A673 (cell line): ENCODE measurements at regions not wholly inside any gene's neighbourhood (a gene's known extent, or its start where the extent isn't known, plus 50 kb on each side); places are given as distances from the start of the nearest gene placed in this dataset.

Experiments
- BruUV-seq: library from RNA; stranded (reverse); fragments of 400-500 nt; replicated peaks from 2 replicates; lab custom pipeline; 2021; lab: Mats Ljungman, UMichigan
- CTCF ChIA-PET: fragments of 300-600 bp; sonication (Branson Sonifier 250); formaldehyde crosslinking; loops from one replicate; lab custom pipeline; 2022; ENCODE audit warnings: antibody characterized with exemption; lab: Charles Lee
- POLR2A ChIA-PET: fragments of 300-600 bp; sonication (Branson Sonifier 250); formaldehyde crosslinking; loops from one replicate; lab custom pipeline; 2022; ENCODE audit warnings: antibody characterized with exemption; ENCODE audit not compliant: low non-redundant PET; lab: Charles Lee
- DNase-seq: peaks from one replicate; pipeline ENCODE4 v3.0.0-alpha.2; 2015; ENCODE audit warnings: low spot score
- H3K27ac ChIP-seq: fragments of 200-600 bp; sonication (generic); 2 replicates; pipeline ENCODE4 v1.5.1; 2016; ENCODE audit warnings: mixed run types, low read depth, mild to moderate bottlenecking, mixed read lengths, antibody characterized with exemption, low read length; ENCODE audit not compliant: poor library complexity, severe bottlenecking
- H3K27me3 ChIP-seq: fragments of 200-600 bp; sonication (generic); replicated peaks from 2 replicates; pipeline ENCODE4 v1.6.1; 2017; ENCODE audit warnings: mixed run types, low read depth, mild to moderate bottlenecking, mixed read lengths, antibody characterized with exemption, low read length; ENCODE audit not compliant: insufficient read depth, poor library complexity
- H3K36me3 ChIP-seq: fragments of 200-600 bp; sonication (generic); 2 replicates; pipeline ENCODE4 v1.6.1; 2016; ENCODE audit warnings: mixed run types, mild to moderate bottlenecking, mixed read lengths, antibody characterized with exemption, low read length; ENCODE audit not compliant: insufficient read depth, poor library complexity, severe bottlenecking
- H3K4me1 ChIP-seq: fragments of 200-600 bp; sonication (generic); 2 replicates; pipeline ENCODE4 v1.6.1; 2017; ENCODE audit warnings: mixed run types, mild to moderate bottlenecking, mixed read lengths, antibody characterized with exemption, low read length; ENCODE audit not compliant: insufficient read depth, poor library complexity, severe bottlenecking
- H3K4me3 ChIP-seq: fragments of 200-600 bp; sonication (generic); 2 replicates; pipeline ENCODE4 v1.5.1; 2016; ENCODE audit warnings: low read depth, mixed run types, mild to moderate bottlenecking, mixed read lengths, low read length; ENCODE audit not compliant: poor library complexity, severe bottlenecking
- H3K9me3 ChIP-seq: fragments of 200-600 bp; sonication (generic); 2 replicates; pipeline ENCODE4 v1.6.1; 2016; ENCODE audit warnings: mixed run types, low read depth, mild to moderate bottlenecking, mixed read lengths, antibody characterized with exemption, low read length; ENCODE audit not compliant: poor library complexity, severe bottlenecking
- EZH2 ChIP-seq: fragments of 200-600 bp; sonication (generic); IDR thresholded peaks from 2 replicates; pipeline ENCODE4 v1.6.1; 2017; ENCODE audit warnings: borderline replicate concordance, low read depth, mild to moderate bottlenecking, mixed read lengths, antibody characterized with exemption, low read length; ENCODE audit not compliant: poor library complexity, severe bottlenecking
- intact Hi-C: fragments of 100-400 bp; cut with micrococcal nuclease; formaldehyde crosslinking; loops from one replicate; pipeline ENCODE4 v1.10.0; 2022; ENCODE audit not compliant: unreplicated experiment
- TF ChIP-seq, protein P1 (sequence below): fragments of 300-800, 200-600 bp; sonication (generic); conservative IDR thresholded peaks from 2 replicates; pipeline ENCODE4 v1.5.1; 2017; ENCODE audit warnings: low read depth, mild to moderate bottlenecking, antibody characterized with exemption, low read length, moderate library complexity, mixed read lengths

DNA sequence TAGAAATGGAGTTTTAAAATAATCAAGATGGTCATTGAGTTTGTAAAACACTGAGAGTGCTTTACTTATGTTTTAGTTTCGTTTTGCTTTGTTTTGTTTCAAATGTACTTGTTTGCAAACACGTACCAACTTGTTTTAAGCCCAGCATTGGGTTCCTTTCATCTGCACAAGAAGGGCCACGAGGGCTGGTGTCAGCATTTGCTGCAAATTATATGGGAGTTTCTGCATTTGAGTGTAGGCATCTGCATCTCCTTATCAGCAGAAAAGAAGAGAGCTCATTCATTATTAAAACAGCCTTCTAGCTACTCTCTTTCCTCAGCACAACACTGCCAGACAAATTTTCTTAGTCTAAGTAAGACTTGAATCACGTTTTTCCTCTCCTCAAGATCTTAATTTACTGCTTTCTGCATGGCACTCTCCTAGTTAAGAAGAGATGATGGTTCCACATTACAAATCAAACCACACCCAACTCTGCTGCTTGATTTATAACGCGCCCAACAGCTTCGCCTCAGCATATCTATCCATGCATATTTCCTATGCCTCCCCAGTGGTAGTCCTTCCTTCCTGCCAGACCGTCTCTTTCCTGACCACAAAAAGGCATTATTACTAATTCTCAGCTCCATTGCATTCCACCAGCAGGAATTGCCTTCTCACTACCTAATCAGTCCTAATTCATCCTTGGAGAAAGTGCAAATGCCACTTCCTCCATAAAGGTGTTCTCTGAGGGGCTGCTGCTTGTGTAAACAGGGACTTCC, 95.2 kb upstream of the CAST start:
- CTCF ChIA-PET = no interaction called here
- H3K4me1 ChIP-seq = peaks cover 58% of the 10 kb centered on the region
- no peaks in the 10 kb centered on the region for H3K27me3 ChIP-seq
- no peaks in the 10 kb centered on the region for H3K9me3 ChIP-seq
- no peaks in the 10 kb centered on the region for H3K36me3 ChIP-seq
- POLR2A ChIA-PET = interaction anchor here (0.6 kb wide), 1 partner anchor 722 kb away, joined by 4 read pairs; no protein-coding TSS in a partner anchor
- intact Hi-C loops = no loop called here
- peak; percentile 96 for DNase-seq
- no TSS peak for BruUV-seq
- peak overlapping the region; percentile 16 for H3K4me3 ChIP-seq
- TF ChIP-seq EZH2 = no peak
- TF ChIP-seq, protein P1, sequence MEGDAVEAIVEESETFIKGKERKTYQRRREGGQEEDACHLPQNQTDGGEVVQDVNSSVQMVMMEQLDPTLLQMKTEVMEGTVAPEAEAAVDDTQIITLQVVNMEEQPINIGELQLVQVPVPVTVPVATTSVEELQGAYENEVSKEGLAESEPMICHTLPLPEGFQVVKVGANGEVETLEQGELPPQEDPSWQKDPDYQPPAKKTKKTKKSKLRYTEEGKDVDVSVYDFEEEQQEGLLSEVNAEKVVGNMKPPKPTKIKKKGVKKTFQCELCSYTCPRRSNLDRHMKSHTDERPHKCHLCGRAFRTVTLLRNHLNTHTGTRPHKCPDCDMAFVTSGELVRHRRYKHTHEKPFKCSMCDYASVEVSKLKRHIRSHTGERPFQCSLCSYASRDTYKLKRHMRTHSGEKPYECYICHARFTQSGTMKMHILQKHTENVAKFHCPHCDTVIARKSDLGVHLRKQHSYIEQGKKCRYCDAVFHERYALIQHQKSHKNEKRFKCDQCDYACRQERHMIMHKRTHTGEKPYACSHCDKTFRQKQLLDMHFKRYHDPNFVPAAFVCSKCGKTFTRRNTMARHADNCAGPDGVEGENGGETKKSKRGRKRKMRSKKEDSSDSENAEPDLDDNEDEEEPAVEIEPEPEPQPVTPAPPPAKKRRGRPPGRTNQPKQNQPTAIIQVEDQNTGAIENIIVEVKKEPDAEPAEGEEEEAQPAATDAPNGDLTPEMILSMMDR = no peak
- H3K27ac ChIP-seq = peak overlapping the region; percentile 83

DNA sequence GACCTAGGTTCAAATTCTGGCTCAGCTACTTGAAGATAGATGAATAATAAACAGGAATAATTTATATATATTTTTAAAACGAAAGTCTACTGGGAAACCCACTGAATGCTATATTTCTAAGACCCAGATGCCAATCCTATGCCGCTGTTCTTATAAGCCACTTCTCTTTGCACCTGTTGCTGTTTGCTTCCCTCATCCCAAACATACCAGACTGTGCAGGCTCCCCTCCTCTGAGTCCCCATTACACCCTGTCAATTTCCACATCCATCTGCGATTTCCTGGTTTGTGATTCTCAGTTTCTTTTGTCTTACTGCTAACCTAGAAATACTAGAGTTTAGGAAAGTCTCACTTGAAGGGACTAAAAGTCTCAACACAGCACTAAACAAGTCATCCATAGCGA, 92.8 kb upstream of the CAST start:
- Histone ChIP-seq H3K4me1 (peaks cover 46% of the 10 kb centered on the region), H3K27ac (no peak overlapping the region), H3K9me3 (no peaks in the 10 kb centered on the region), H3K27me3 (no peaks in the 10 kb centered on the region), H3K4me3 (no peak overlapping the region), H3K36me3 (no peaks in the 10 kb centered on the region)
- no TSS peak for BruUV-seq
- TF ChIP-seq, protein P1 = no peak
- TF ChIP-seq EZH2 = no peak
- ChIA-PET POLR2A (no interaction called here), CTCF (no interaction called here)
- DNase-seq = no peak
- intact Hi-C loops = no loop called here

DNA sequence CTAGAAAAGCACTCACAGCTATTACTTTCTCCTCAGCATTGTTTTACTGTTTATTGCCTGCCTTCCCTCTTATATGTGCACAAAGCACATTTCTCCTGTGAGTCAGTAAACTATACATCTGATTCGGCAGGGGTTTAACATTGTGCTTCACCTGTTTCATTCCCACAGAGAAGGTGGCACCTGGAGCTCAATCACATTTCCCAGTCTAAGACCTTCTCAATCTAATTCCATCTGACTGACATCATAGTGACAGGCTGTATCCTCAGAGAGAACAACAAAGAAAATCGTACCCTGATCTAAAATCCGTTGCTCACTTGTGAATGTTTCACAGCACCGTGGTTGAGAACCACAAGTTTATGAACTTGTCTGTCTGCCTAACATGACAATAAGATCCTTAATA, 92.4 kb upstream of the CAST start:
- Histone ChIP-seq H3K27ac (no peak overlapping the region), H3K4me3 (no peak overlapping the region), H3K9me3 (no peaks in the 10 kb centered on the region), H3K36me3 (no peaks in the 10 kb centered on the region), H3K4me1 (peaks cover 46% of the 10 kb centered on the region), H3K27me3 (no peaks in the 10 kb centered on the region)
- no TSS peak for BruUV-seq
- TF ChIP-seq, protein P1 = no peak
- no peak for TF ChIP-seq EZH2
- CTCF ChIA-PET = no interaction called here
- no peak for DNase-seq
- intact Hi-C loops = no loop called here
- POLR2A ChIA-PET = no interaction called here
